HL-60 (cell line): ENCODE measurements at regions not wholly inside any gene's neighbourhood (a gene's known extent, or its start where the extent isn't known, plus 50 kb on each side); places are given as distances from the start of the nearest gene placed in this dataset.

Experiments used
- DNase-seq, 2 experiments: peaks; one replicate each; pipeline ENCODE4 v3.0.0-alpha.2; 2010 to 2020; ENCODE audit warnings: low read depth in 1 of 2, low spot score in 1 of 2
- H3K27ac ChIP-seq: fragments of 250-450 bp; sonication (Bioruptor Pico); replicated peaks from 2 replicates; pipeline ENCODE4 v1.5.1; 2020; ENCODE audit warnings: mild to moderate bottlenecking, moderate library complexity
- H3K27me3 ChIP-seq: fragments of 250-450 bp; sonication (Bioruptor Pico); 2 replicates; pipeline ENCODE4 v1.5.1; 2021; ENCODE audit warnings: mild to moderate bottlenecking, moderate library complexity; ENCODE audit not compliant: insufficient read depth, poor library complexity, severe bottlenecking
- H3K4me3 ChIP-seq: replicated peaks from 2 replicates; pipeline ENCODE4 v1.5.1; 2011; ENCODE audit warnings: mild to moderate bottlenecking, control low read depth, low read length; ENCODE audit not compliant: insufficient read depth
- CTCF ChIP-seq: IDR thresholded peaks from one replicate; pipeline ENCODE4 v1.5.1; 2011; ENCODE audit warnings: low read length, control low read depth, inconsistent platforms; ENCODE audit not compliant: insufficient read depth
- GABPA ChIP-seq: IDR thresholded peaks from 2 replicates; pipeline ENCODE4 v1.6.1; 2012; ENCODE audit warnings: low read depth
- POLR2AphosphoS5 ChIP-seq: IDR thresholded peaks from 2 replicates; pipeline ENCODE4 v1.6.1; 2012; ENCODE audit warnings: low read depth
- REST ChIP-seq: IDR thresholded peaks from 2 replicates; pipeline ENCODE4 v1.6.1; 2012; ENCODE audit warnings: low read depth; ENCODE audit not compliant: insufficient replicate concordance
- SPI1 ChIP-seq: IDR thresholded peaks from 2 replicates; pipeline ENCODE4 v1.6.1; 2012; ENCODE audit warnings: low read depth, mild to moderate bottlenecking, borderline replicate concordance

GRCh38 chr12:102602521-102602920, 122.2 kb upstream of the IGF1 start:
- TF ChIP-seq SPI1 (no peak), REST (no peak), CTCF (no peak), GABPA (no peak), POLR2AphosphoS5 (no peak)
- no peak for DNase-seq
- H3K4me3 ChIP-seq: no peak overlapping the region
- H3K27ac ChIP-seq: no peak overlapping the region
- H3K27me3 ChIP-seq: no peaks in the 10 kb centered on the region

DNA sequence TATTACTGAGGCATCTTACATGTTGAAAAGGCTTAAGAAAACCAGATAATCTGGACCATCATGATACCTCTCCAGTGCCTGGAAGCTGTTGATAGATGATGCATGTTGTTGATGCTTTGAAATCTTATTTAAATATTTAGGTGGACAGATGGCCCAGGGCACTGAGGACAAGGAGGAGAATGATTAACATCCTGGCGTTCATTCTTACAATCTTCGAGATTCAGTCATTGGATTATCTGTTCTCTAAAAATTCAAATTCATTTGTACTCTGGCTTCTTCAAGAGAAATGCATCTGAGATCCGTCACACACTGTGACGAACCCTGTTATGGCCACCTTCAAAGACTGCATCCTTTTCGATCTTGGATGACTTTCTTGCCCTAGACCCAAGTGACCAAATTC, 121.3 kb upstream of the IGF1 start:
- TF ChIP-seq SPI1 (no peak), GABPA (no peak), CTCF (no peak), REST (no peak), POLR2AphosphoS5 (no peak)
- H3K27me3 ChIP-seq: no peaks in the 10 kb centered on the region
- H3K4me3 ChIP-seq: no peak overlapping the region
- no peak overlapping the region for H3K27ac ChIP-seq
- no peak for DNase-seq

GRCh38 chr12:102596687-102597086, 116.3 kb upstream of the IGF1 start:
- no peaks in the 10 kb centered on the region for H3K27me3 ChIP-seq
- no peak overlapping the region for H3K27ac ChIP-seq
- TF ChIP-seq GABPA: no peak
- no peak for TF ChIP-seq CTCF
- TF ChIP-seq SPI1: no peak
- no peak for TF ChIP-seq POLR2AphosphoS5
- TF ChIP-seq REST: no peak
- DNase-seq: no peak
- H3K4me3 ChIP-seq: no peak overlapping the region
